IPS DF 6.9 (cell line): ENCODE measurements at regions not wholly inside any gene's neighbourhood (a gene's known extent, or its start where the extent isn't known, plus 50 kb on each side); places are given as distances from the start of the nearest gene placed in this dataset.
"Not testable (repeated sequence)": the region's sequence is repeated elsewhere in the genome, so short reads cannot be mapped to it uniquely, and the experiment has no call there.

Experiments used
- DNase-seq: peaks from one replicate; pipeline ENCODE4 v3.0.0-alpha.2; 2013; ENCODE audit warnings: low read depth, low spot score
- H3K27ac ChIP-seq: one replicate; pipeline ENCODE4 v1.5.1; 2013; ENCODE audit warnings: low read length, control low read depth
- H3K27me3 ChIP-seq: 2 replicates; pipeline ENCODE4 v1.6.1; 2013; ENCODE audit warnings: mild to moderate bottlenecking, low read length; ENCODE audit not compliant: control insufficient read depth, insufficient read depth
- H3K36me3 ChIP-seq: 2 replicates; pipeline ENCODE4 v1.6.1; 2013; ENCODE audit warnings: low read length; ENCODE audit not compliant: control insufficient read depth, insufficient read depth
- H3K4me1 ChIP-seq: 2 replicates; pipeline ENCODE4 v1.6.1; 2013; ENCODE audit warnings: low read length; ENCODE audit not compliant: control insufficient read depth, insufficient read depth
- H3K4me3 ChIP-seq: 2 replicates; pipeline ENCODE4 v1.5.1; 2013; ENCODE audit warnings: mild to moderate bottlenecking, low read length
- H3K9me3 ChIP-seq: 2 replicates; pipeline ENCODE4 v1.6.1; 2013; ENCODE audit warnings: low read length, inconsistent platforms; ENCODE audit not compliant: control insufficient read depth, insufficient read depth
- WGBS: extraction: QIAGEN DNeasy Blood & Tissue Kit; methylation state at CpG from one replicate; pipeline ENCODE4 v1.1.7; 2013; ENCODE audit warnings: mixed read lengths, missing lambda C conversion rate; ENCODE audit not compliant: insufficient read length, insufficient coverage; 5-methylcytosine and 5-hydroxymethylcytosine counted together

- no peaks in the 10 kb centered on the region for H3K36me3 ChIP-seq
- WGBS = no CpG with 5 or more reads among the region's 7 CpGs
- H3K27me3 ChIP-seq = no peaks in the 10 kb centered on the region
- H3K27ac ChIP-seq = no peak overlapping the region
- DNase-seq = no peak
- H3K9me3 ChIP-seq = no peaks in the 10 kb centered on the region
- no peak overlapping the region for H3K4me3 ChIP-seq
- peaks cover 5% of the 10 kb centered on the region for H3K4me1 ChIP-seq
Observed at GRCh38 chr1:5769146-5769545, 223.1 kb downstream of the NPHP4 start.

DNA sequence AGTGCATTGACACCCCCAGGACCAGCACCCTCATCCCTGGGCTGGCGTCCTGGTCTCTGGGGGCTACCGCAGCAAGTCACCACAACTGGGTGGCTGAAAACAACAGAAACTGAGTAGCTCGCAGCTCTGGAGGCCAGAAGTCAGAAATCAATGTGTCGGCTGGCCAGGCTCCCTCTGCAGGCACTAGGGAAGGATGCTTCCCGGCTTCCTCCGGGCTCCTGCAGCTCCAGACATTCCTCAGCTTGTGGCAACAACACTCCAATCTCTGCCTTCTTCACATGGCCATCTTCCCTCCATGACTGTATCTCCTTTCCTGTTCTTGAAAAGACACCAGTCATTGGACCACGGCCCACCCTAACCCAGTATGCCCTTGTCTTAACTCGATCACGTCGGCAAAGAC, 224.2 kb downstream of the NPHP4 start:
- Histone ChIP-seq H3K4me1 (peaks cover 5% of the 10 kb centered on the region), H3K4me3 (no peak overlapping the region), H3K9me3 (no peaks in the 10 kb centered on the region), H3K36me3 (no peaks in the 10 kb centered on the region), H3K27me3 (no peaks in the 10 kb centered on the region), H3K27ac (no peak overlapping the region)
- no CpG with 5 or more reads among the region's 10 CpGs for WGBS
- DNase-seq = no peak

GRCh38 chr1:5766996-5767395, 225.2 kb downstream of the NPHP4 start:
- H3K27ac ChIP-seq, H3K36me3 ChIP-seq, H3K27me3 ChIP-seq, DNase-seq, H3K4me3 ChIP-seq, H3K9me3 ChIP-seq, H3K4me1 ChIP-seq: not testable (repeated sequence)
- WGBS = no CpG with 5 or more reads among the region's 12 CpGs

DNA sequence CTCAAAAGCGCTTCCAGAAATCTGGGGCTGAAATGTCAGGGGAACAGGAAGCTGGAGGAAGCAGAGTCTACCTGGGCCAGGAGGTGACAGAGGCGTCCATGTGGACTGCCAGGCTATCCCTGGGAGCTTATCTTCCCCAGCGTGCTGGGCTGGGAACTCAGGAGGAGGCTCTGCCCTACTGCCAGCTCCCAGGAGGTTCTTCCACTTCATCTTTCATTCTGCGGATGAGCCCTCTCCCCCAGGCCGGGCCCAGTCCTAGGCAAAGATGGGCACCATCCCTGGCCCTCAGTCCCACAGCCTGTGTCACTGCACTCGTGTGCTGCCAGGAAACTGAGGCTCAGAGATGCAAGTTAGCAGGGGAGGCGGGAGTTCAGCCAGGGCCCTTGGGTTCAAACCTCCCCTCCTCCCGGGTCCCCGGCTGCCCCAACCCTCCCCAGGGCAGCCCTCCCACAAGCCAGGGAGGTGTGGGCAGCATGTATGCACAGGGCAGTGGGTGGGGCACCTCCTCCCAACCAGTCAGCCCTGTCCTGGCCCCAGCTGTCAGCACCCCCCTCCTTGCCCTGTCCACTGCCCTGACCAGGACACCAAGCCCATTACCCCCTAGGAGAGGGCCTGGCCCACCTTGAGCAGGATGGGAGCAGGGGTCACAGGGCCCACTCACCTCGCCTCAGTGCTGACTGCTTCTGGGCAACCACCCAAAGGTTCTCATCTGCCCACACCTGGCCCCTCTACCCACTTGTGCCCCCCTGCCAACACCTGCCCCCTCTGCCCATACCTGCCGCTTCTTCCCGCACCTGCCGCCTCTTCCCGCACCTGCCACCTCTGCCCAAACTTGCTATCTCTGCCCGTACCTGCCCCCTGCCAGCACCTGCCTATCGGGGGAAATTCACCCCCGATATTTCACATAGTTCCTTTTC, 226.0 kb downstream of the NPHP4 start:
- DNase-seq = no peak
- Histone ChIP-seq H3K27ac (no peak overlapping the region), H3K4me3 (no peak overlapping the region), H3K27me3 (no peaks in the 10 kb centered on the region), H3K4me1 (peaks cover 5% of the 10 kb centered on the region), H3K36me3 (no peaks in the 10 kb centered on the region), H3K9me3 (no peaks in the 10 kb centered on the region)
- no CpG with 5 or more reads among the region's 17 CpGs for WGBS

DNA sequence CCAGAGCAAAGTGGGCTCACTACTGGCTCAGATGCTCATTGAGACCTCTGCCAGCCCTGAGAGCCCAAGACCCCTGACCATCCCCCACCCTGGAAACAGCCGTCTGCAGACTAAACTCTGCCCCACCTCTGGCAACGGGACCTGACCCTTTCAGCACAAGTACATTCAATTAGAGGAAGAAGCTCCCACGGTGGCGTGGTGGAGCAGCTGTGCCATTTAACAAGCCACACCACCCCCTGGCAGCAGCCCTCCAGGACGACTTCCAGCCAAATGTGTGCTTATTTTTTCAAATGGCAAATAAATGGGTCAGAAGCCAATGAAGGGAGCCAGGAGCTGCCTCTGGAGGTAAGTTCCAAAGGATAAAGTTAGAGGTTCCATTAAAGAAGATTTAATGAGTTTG, 226.7 kb downstream of the NPHP4 start:
- H3K27ac ChIP-seq = no peak overlapping the region
- H3K4me1 ChIP-seq = peaks cover 5% of the 10 kb centered on the region
- H3K4me3 ChIP-seq = no peak overlapping the region
- DNase-seq = no peak
- no peaks in the 10 kb centered on the region for H3K27me3 ChIP-seq
- H3K36me3 ChIP-seq = no peaks in the 10 kb centered on the region
- no peaks in the 10 kb centered on the region for H3K9me3 ChIP-seq
- WGBS = no CpG with 5 or more reads among the region's 5 CpGs

- Histone ChIP-seq H3K4me3 (no peak overlapping the region), H3K9me3 (no peaks in the 10 kb centered on the region), H3K4me1 (peaks cover 5% of the 10 kb centered on the region), H3K27ac (no peak overlapping the region), H3K36me3 (no peaks in the 10 kb centered on the region), H3K27me3 (no peaks in the 10 kb centered on the region)
- WGBS = no CpG with 5 or more reads among the region's 10 CpGs
- no peak for DNase-seq
Observed at GRCh38 chr1:5764959-5765358, 227.3 kb downstream of the NPHP4 start.

- no peaks in the 10 kb centered on the region for H3K9me3 ChIP-seq
- peaks cover 5% of the 10 kb centered on the region for H3K4me1 ChIP-seq
- H3K36me3 ChIP-seq = no peaks in the 10 kb centered on the region
- WGBS = no CpG with 5 or more reads among the region's 8 CpGs
- H3K4me3 ChIP-seq = no peak overlapping the region
- H3K27ac ChIP-seq = no peak overlapping the region
- no peak for DNase-seq
- H3K27me3 ChIP-seq = no peaks in the 10 kb centered on the region
Observed at GRCh38 chr1:5764464-5764863, 227.8 kb downstream of the NPHP4 start.

- DNase-seq = no peak
- no peaks in the 10 kb centered on the region for H3K27me3 ChIP-seq
- no peak overlapping the region for H3K4me3 ChIP-seq
- no CpG with 5 or more reads among the region's 8 CpGs for WGBS
- H3K36me3 ChIP-seq = no peaks in the 10 kb centered on the region
- no peaks in the 10 kb centered on the region for H3K9me3 ChIP-seq
- peaks cover 5% of the 10 kb centered on the region for H3K4me1 ChIP-seq
- H3K27ac ChIP-seq = no peak overlapping the region
Observed at GRCh38 chr1:5763696-5764370, 228.4 kb downstream of the NPHP4 start.

DNA sequence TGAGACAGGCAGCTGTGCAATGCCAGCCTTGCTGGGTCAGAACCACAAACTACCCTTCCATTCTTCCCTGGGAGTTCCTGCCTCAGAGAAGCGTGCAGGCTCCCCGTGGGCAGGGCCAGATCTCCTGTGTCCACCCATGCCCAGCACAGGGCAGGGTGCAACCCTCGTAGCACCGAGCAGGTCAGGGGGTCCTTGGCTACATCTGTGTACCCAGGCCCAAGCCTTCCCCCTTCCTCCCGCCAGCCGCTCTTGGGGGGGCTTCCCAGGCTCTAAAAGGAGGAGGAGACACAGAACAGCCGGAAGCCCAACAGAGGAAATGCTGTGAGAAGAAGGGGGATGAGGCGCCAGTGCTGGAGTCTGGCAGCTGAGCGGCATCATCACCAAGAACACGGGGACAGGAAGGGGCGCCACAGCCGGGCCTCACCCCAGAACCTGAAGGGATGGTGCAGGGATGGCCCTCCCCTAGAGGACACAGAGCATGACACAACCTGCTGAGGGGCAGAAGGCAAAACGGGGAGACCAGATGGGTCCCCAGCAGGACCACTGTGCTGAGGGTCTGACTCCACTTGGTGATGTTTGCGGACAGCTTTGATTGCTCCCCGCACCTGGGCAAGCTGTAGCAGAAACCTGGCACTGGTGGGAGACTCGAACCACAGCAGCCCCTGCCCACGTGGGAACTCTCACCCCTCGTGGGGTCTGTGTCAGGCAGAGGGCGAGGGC, 233.2 kb downstream of the NPHP4 start:
- no peaks in the 10 kb centered on the region for H3K9me3 ChIP-seq
- no CpG with 5 or more reads among the region's 19 CpGs for WGBS
- no peak overlapping the region for H3K4me3 ChIP-seq
- no peak for DNase-seq
- H3K4me1 ChIP-seq = no peaks in the 10 kb centered on the region
- H3K27me3 ChIP-seq = no peaks in the 10 kb centered on the region
- no peak overlapping the region for H3K27ac ChIP-seq
- H3K36me3 ChIP-seq = no peaks in the 10 kb centered on the region

GRCh38 chr1:5758000-5758858, 234.0 kb downstream of the NPHP4 start:
- no peaks in the 10 kb centered on the region for H3K4me1 ChIP-seq
- no peaks in the 10 kb centered on the region for H3K27me3 ChIP-seq
- H3K36me3 ChIP-seq = no peaks in the 10 kb centered on the region
- no peak for DNase-seq
- H3K4me3 ChIP-seq = no peak overlapping the region
- H3K9me3 ChIP-seq = no peaks in the 10 kb centered on the region
- no peak overlapping the region for H3K27ac ChIP-seq
- WGBS = no CpG with 5 or more reads among the region's 18 CpGs
